Lower lobe of right lung (tissue), 2 donors: ENCODE measurements at regions not wholly inside any gene's neighbourhood (a gene's known extent, or its start where the extent isn't known, plus 50 kb on each side); places are given as distances from the start of the nearest gene placed in this dataset.

Experiments
- ATAC-seq, 2 donors: fragments of 200-7000 bp; cut with Tn5 transposase; one replicate each; pipeline ENCODE4 v1.9.1; 2020 to 2022; ENCODE audit warnings: mild to moderate bottlenecking in 2 of 2, moderate library complexity in 2 of 2
- DNase-seq: peaks from one replicate; pipeline ENCODE4 v3.0.0-alpha.2; 2020
- H3K27ac ChIP-seq: fragments of 200-600 bp; one replicate; pipeline ENCODE4 v1.8.0; 2022
- H3K27me3 ChIP-seq: fragments of 200-600 bp; one replicate; pipeline ENCODE4 v1.8.0; 2022; ENCODE audit warnings: low read depth
- H3K36me3 ChIP-seq: fragments of 200-600 bp; one replicate; pipeline ENCODE4 v1.8.0; 2022; ENCODE audit warnings: mild to moderate bottlenecking
- H3K4me1 ChIP-seq: fragments of 200-600 bp; one replicate; pipeline ENCODE4 v1.8.0; 2022
- H3K4me3 ChIP-seq: fragments of 200-600 bp; one replicate; pipeline ENCODE4 v1.8.0; 2022; ENCODE audit warnings: mild to moderate bottlenecking
- H3K9me3 ChIP-seq: fragments of 200-600 bp; one replicate; pipeline ENCODE4 v1.8.0; 2022
- intact Hi-C: fragments of 100-400 bp; cut with DNase I; formaldehyde crosslinking; loops from one replicate; pipeline ENCODE4 v1.11.0; 2022
- TF ChIP-seq, protein P1 (sequence below): fragments of 200-600 bp; IDR thresholded peaks from one replicate; pipeline ENCODE4 v1.8.0; 2022; ENCODE audit warnings: antibody characterized with exemption, mild to moderate bottlenecking
- donor health status: DM: no; HTN: yes; CAD: no; lungs with severe emphysema.

DNA sequence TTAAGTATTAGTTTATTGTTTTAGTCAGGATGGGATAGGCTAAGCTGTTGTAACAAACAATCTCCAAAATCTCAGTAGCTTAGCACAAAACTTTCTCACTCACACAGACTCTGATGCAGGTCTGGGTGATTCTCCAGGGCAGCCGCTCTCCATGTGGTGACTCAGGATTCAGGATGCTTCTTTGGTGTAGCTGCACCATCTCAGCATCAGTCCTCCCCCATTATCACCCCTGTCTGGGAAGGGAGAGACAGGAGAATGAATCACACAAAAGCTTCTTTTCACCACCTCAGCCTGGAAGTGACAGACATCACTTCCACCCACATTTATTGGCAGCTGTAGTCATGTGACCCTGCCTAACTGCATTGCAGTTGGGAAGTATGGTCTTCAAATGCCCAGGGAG lies 142.3 kb downstream of the DICER1 start:
- no peak for ATAC-seq
- TF ChIP-seq, protein P1, sequence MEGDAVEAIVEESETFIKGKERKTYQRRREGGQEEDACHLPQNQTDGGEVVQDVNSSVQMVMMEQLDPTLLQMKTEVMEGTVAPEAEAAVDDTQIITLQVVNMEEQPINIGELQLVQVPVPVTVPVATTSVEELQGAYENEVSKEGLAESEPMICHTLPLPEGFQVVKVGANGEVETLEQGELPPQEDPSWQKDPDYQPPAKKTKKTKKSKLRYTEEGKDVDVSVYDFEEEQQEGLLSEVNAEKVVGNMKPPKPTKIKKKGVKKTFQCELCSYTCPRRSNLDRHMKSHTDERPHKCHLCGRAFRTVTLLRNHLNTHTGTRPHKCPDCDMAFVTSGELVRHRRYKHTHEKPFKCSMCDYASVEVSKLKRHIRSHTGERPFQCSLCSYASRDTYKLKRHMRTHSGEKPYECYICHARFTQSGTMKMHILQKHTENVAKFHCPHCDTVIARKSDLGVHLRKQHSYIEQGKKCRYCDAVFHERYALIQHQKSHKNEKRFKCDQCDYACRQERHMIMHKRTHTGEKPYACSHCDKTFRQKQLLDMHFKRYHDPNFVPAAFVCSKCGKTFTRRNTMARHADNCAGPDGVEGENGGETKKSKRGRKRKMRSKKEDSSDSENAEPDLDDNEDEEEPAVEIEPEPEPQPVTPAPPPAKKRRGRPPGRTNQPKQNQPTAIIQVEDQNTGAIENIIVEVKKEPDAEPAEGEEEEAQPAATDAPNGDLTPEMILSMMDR = no peak
- H3K36me3 ChIP-seq = no peaks in the 10 kb centered on the region
- no peaks in the 10 kb centered on the region for H3K9me3 ChIP-seq
- H3K4me1 ChIP-seq = no peaks in the 10 kb centered on the region
- H3K27me3 ChIP-seq = peaks cover 11% of the 10 kb centered on the region
- DNase-seq = no peak
- H3K4me3 ChIP-seq = no peak overlapping the region
- no peak overlapping the region for H3K27ac ChIP-seq
- intact Hi-C loops = no loop called here

- ATAC-seq (no peak), DNase-seq (no peak)
- Histone ChIP-seq H3K36me3 (no peaks in the 10 kb centered on the region), H3K4me3 (no peak overlapping the region), H3K4me1 (no peaks in the 10 kb centered on the region), H3K27me3 (peaks cover 11% of the 10 kb centered on the region), H3K27ac (no peak overlapping the region), H3K9me3 (no peaks in the 10 kb centered on the region)
- TF ChIP-seq, protein P1 = no peak
- intact Hi-C loops = no loop called here
Measured at GRCh38 chr14:95014036-95014435, 143.3 kb downstream of the DICER1 start.

GRCh38 chr14:95011445-95012006 lies 145.8 kb downstream of the DICER1 start:
- Histone ChIP-seq H3K36me3 (no peaks in the 10 kb centered on the region), H3K9me3 (no peaks in the 10 kb centered on the region), H3K4me1 (no peaks in the 10 kb centered on the region), H3K27me3 (peaks cover 11% of the 10 kb centered on the region), H3K4me3 (no peak overlapping the region), H3K27ac (no peak overlapping the region)
- ATAC-seq (no peak), DNase-seq (no peak)
- intact Hi-C loops = no loop called here
- TF ChIP-seq, protein P1 = no peak

DNA sequence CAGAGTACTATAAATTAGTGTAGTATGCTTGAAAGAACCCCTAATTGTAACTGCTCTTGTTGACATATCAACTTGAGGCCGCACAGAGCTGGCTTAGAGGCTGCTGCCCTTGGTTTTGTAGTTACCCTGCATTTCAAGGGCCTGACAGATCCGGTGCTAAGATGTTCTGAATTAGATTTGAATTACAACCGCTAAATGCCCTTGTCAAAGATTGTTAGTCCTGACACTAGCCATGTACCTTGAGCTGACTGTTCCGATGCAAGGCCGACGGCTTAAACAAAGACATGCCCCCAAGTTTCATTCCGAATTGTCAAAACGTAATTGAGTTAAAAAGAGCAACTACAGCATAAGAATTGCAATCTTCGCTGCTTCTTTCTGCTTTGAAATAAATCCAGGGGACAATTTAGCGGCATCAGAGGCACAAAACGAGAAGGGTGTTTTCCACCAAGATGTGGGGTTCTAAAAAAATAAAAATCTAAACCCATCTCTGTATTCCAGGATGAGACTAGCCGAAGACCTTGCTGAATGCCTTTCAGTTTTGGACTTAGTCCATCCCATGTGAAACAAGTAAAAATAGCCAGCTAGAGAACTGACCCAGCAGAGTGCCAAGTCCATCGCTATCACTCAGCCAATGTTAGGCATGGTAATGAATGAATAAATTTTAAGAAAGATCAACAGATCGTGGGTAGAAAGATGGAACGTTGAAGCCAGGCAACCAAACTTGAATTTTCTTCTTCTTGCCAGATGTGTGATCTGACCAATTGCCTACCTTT lies 148.7 kb downstream of the DICER1 start:
- Histone ChIP-seq H3K36me3 (no peaks in the 10 kb centered on the region), H3K27ac (no peak overlapping the region), H3K27me3 (peaks cover 11% of the 10 kb centered on the region), H3K9me3 (no peaks in the 10 kb centered on the region), H3K4me1 (no peaks in the 10 kb centered on the region), H3K4me3 (no peak overlapping the region)
- intact Hi-C loops = no loop called here
- DNase-seq (no peak), ATAC-seq (no peak)
- TF ChIP-seq, protein P1 = no peak

GRCh38 chr14:95007921-95008320 lies 149.4 kb downstream of the DICER1 start:
- no peak overlapping the region for H3K27ac ChIP-seq
- intact Hi-C loops = no loop called here
- no peaks in the 10 kb centered on the region for H3K9me3 ChIP-seq
- peaks cover 11% of the 10 kb centered on the region for H3K27me3 ChIP-seq
- no peaks in the 10 kb centered on the region for H3K4me1 ChIP-seq
- ATAC-seq = no peak
- H3K4me3 ChIP-seq = no peak overlapping the region
- no peak for DNase-seq
- H3K36me3 ChIP-seq = no peaks in the 10 kb centered on the region
- TF ChIP-seq, protein P1 = no peak
